Medulla oblongata (tissue), 1 donor: ENCODE measurements at regions not wholly inside any gene's neighbourhood (a gene's known extent, or its start where the extent isn't known, plus 50 kb on each side); places are given as distances from the start of the nearest gene placed in this dataset.

Experiments
- DNase-seq: peaks from one replicate; pipeline ENCODE4 v3.0.0-alpha.2; 2015; ENCODE audit errors: extremely low spot score

DNA sequence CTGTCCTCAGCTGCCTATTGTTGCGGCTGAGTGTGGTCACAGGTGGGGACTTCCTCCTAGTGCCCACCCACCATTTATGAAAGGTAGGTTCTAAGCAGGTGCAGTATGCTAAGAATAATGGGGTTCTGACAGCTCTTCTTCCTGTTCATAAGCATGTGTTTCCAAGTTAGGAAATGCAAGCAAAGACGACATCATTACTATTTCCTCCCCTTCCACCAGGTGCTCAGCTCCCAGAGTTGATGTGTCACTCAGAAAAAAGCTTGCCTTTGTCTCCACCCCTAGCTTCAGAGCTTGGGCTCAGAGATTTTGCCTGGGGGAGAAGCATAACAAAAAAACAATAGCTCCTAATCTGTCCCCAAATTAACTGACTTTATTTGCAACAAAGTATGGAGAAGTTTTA, 1076.7 kb downstream of the NR2F1-AS1 start:
- no peak for DNase-seq

GRCh38 chr5:92500752-92501151, 1080.3 kb downstream of the NR2F1-AS1 start:
- DNase-seq, result no peak

DNA sequence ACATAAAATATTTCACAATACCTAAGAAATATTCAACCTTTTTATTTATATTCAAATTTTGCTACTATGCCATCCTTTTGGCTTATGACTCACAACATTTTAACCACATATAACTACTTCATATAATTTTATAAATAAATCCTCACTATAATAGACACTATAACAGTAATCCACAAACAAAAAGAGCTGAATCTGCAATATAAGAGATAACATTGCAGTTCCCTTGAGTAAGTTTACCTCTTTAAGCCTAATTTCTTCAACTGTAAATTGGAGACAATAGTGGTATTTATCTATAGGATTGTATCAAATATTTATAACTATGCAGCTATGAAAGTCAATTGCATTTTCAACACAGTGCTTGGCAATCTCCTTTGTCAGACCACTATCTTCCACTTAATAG, 1084.5 kb downstream of the NR2F1-AS1 start:
- DNase-seq, result no peak

GRCh38 chr5:92494508-92494907, 1086.5 kb downstream of the NR2F1-AS1 start:
- DNase-seq, result no peak

GRCh38 chr5:92492908-92493307, 1088.1 kb downstream of the NR2F1-AS1 start:
- DNase-seq, result no peak

- no peak for DNase-seq
Measured at GRCh38 chr5:92484484-92484883, 1096.5 kb downstream of the NR2F1-AS1 start.

DNA sequence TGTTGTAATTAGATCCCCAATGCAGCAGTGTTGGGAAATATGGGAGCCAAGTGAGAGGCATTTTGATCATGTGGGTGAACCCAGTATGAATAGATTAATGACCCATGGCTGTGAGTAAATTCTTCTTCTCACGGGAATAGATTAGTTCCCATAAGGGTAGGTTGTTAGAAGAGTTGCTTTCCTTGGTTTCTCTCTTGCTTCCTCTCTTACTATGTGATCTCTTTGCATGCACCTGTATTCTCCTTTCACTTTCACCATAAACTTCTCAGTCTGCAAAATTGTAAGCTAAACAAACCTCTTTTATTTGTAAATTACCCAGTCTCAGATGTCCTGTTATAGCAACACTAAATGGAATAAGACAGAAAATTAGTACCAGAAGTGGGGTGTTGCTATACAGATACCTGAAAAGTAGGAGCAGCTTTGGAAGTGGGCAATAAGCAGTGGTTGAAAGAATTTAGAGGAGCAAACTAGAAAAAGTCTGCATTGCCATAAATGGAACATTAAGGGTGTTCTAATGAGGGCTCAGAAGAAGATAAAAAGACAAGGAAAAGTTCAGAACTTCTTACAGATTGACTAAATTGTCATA, 1090.0 kb upstream of the ARRDC3 start:
- DNase-seq, result no peak

- no peak for DNase-seq
Measured at GRCh38 chr5:92471861-92472260, 1088.7 kb upstream of the ARRDC3 start.

DNA sequence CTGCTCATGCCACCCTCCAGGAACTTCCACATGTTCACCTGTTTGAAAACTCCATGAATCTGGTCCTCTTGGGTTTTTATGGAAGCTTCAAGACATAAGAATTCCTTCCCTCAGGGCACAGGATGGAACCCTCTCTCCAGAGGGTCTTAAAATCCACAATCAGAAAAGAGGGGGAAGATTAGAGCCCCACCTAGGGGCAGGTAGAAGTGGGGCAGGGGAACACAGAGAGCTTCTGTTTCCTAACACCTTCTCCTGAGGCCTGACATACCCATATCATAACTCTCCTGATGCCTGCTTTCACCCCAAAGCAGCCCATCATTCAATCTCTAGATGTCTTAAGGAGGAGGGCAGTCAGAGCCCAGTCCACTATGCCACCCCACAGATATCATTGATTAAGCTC, 1087.7 kb upstream of the ARRDC3 start:
- DNase-seq, result no peak

DNA sequence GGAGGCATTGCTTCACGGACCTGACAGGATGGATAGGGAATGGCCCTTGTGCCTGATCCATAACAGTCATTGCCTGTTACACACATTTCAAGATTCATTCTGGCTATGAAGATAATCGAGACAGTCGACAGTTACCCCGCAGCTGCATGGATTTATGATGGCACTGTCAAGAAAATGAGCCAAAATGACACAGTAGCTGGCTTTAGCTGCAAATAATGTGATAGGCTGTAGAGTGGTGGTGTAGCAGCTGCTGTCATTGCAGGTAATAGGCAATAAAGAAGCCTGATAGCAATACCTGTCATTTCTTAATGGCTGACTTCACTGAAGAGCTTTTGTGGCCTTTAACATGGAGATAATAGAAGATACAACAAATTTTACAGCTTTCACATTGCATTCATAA, 1085.2 kb upstream of the ARRDC3 start:
- no peak for DNase-seq

DNA sequence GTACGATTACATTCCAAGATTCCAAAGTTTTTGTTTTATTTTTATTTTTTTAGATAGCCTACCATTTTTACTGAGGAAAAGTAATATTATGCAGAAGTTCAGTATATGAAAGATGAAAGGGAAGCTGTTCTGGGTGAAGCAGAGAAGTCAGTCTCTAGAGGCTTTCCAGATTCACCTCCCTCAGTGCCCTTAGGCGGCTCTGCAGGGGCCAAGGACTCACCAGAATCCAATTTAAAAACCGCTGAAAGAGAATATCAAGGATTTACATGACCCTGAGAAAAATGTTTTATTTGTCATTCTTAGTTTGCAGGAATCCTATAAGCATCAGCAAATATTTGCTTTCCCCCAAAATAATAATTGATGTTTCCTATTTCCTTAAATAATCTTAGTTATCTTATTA, 1084.6 kb upstream of the ARRDC3 start:
- DNase-seq, result no peak

DNA sequence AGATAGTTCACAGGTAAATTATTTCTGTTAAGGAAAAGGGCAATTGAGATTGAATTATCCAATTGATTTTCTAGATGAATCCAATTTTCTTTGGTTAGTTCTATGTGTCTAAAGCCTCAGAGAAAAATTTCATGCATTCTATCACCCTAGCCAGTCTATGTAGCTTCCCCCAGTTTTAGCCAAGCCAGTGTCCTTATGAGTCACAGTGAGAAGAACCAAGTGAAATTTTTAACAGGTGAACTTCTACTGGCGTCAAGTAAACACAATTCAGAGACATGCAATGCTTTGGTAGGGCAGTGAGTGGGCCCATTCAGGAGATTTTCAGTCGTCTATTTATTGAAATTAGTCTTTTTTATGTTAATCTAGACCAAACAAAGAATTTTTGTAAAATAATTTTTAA, 1077.4 kb upstream of the ARRDC3 start:
- no peak for DNase-seq

DNA sequence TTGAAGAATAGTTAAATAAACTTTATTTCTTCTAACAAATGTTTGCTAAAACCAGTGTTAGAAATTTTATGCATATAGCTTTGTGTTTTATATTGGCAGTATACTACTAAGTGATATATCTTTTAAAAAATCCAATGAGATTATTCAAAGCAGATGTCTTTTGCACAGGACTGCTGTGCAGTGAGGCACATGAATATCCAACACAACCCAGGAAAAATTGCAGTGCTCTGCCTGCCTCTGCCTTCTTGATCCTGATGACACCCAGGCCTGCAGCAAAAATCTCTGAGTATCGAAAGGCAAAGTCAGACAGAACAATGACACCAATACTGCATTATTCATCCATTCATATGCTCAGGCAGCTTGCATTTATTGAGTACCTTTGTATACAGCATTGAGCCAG, 1076.5 kb upstream of the ARRDC3 start:
- no peak for DNase-seq

DNA sequence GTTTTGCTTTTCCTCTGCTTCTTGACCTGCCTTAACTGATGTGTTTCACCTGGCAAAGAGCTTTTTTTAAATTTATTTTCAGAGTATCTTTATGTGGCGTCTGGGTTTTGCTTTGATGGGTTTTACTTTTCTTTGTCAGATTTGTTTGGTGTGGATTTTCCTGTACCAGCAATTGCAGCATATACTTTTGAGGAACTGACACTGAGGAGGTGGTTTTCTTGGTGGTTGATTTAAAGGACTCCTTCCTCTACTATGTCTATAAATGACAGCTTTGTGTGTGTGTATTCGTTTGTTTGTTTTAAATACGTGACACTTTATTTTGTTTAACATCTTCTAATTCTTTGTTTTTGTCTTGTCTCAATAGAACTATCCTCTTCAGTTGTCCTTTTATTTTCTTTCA, 1071.9 kb upstream of the ARRDC3 start:
- no peak for DNase-seq

DNA sequence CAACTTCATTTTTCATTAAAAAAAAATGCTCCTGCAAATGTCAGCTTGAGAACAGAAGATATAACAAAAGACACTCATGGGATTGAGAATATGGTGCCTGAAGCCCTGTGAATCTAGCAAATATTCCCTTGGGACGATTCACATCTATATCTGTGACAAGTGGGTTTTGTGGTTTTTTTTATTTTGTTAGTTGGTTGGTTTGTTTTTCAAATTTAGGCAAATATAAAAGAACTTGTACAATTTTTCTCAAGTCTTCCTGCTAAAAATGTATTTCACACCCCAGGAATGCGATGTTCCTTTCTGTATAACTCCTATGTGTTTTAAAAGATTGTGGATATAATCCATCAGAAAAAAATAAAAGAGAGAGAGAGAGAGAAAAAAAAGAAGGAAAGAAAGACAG, 1061.8 kb upstream of the ARRDC3 start:
- no peak for DNase-seq

DNA sequence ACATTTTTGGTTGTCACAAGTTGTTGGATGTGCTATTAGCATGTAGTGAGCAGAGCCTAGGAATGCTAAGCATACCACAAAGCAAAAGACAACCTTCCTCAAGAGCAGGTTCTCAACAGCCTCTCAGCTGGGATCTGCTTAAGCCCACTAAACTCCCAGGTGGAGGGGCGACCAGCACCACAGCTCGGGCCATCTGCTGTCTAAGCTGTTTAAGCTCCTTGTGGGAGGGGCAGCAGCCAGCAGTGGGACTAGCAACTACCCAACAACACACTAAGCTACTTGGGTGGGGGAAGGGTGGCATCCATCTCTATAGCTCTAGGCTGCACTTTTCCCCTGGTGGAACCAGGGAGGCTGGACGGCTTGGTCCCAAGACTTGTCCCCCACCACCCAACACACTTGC, 1052.7 kb upstream of the ARRDC3 start:
- no peak for DNase-seq

DNA sequence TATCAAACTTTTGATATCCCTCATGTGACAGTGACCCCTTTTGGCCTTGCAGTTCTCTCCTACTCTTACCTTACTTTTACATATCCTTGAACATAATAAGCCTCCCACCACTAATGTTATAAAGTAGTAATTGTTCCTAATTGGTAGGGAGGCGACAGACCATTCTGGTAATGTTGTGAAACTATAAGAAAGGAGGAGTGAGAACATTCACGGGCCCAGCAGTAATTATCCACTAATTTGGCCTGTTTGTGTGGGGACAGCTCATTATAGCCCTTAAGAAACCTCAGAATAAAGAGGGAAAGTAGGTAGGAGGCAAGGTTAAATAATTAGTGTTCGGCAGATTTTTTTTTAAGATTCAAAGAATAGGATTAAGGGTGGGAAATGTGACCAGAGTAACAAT, 1046.5 kb upstream of the ARRDC3 start:
- no peak for DNase-seq

- no peak for DNase-seq
Measured at GRCh38 chr5:92428415-92428814, 1045.3 kb upstream of the ARRDC3 start.

- no peak for DNase-seq
Measured at GRCh38 chr5:92424785-92425426, 1041.8 kb upstream of the ARRDC3 start.

DNA sequence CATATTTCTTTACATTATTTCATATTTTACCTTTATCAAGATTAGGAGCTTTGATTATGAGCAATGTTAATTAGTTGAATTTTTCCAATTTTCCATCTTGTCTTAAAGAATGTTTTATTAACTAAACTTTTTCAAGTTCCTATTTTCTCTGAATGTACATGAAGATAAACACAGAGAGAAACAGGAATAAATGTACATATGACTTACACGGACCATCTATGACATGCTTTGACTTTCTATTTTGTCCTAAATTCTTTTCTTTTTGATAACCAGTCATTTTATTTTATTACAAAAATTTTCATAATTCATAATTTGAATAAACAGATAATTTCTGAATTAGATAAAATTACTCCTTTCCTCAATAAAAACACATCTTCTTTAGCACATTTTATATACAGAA, 1038.8 kb upstream of the ARRDC3 start:
- no peak for DNase-seq

GRCh38 chr5:92421196-92421595, 1038.1 kb upstream of the ARRDC3 start:
- DNase-seq, result no peak

DNA sequence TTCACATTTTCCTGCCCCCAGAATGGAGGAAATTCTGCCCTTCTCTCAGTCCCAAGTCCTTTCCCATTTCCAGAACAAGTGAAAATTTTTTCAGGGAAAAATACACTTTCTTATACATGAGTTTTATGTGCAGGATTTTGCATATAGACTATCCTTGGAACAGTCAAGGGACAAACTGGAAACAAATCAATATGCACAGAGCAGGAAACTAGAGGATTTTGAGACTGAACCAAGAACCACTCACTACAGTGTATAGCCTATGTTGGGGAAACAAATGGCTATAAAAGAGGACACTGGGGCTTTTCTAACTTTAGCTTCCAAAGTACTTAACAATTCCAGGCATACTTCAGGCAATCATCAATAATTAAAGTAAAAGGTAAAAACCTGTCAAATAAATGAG, 1036.1 kb upstream of the ARRDC3 start:
- no peak for DNase-seq

DNA sequence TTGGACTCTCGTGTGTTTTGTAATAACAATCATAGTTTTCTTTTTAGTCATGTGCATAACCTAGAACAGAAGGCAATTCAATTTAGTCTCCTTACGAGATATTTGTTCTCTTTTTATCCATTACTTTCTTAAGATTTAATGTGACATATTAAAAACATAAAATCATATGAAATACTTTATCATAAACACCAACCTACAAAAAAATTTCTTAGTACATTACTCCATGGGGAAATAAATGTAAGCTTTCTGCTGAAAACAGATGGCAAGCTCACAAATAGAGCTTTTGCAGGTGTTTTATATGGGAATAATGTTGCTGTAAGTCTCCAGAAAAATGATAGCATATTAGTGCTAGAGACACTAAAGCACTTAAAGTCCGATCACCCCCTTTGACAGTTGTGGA, 1035.2 kb upstream of the ARRDC3 start:
- no peak for DNase-seq

GRCh38 chr5:92409134-92409533, 1026.0 kb upstream of the ARRDC3 start:
- DNase-seq, result no peak
